T-cell (primary cell): ENCODE measurements at regions not wholly inside any gene's neighbourhood (a gene's known extent, or its start where the extent isn't known, plus 50 kb on each side); places are given as distances from the start of the nearest gene placed in this dataset.

Experiments
- ATAC-seq, 4 experiments: fragments of 200-7000 bp in 3 of 4; fragments of 150-1000 bp in 1 of 4; cut with Tn5 transposase; replicated peaks in 1 of 4; 1 replicate in 3 of 4; 2 replicates in 1 of 4; pipeline ENCODE4 v1.10.0; 2021; ENCODE audit warnings: moderate library complexity in 3 of 4, mild to moderate bottlenecking in 2 of 4, moderate number of reproducible peaks in 1 of 4
- CTCF ChIA-PET, 2 donors: fragments of 300-600 bp; sonication (Branson Sonifier 250); formaldehyde crosslinking; loops; one replicate each; lab custom pipeline; 2022; ENCODE audit warnings: antibody characterized with exemption in 2 of 2; lab: Charles Lee
- POLR2A ChIA-PET, 2 donors: fragments of 300-600 bp; sonication (Branson Sonifier 250); formaldehyde crosslinking; loops; one replicate each; lab custom pipeline; 2022; ENCODE audit warnings: antibody characterized with exemption in 2 of 2; lab: Charles Lee
- DNase-seq, 35 experiments: peaks; one replicate each; pipeline versions ENCODE4 v3.0.0 to v3.0.0-alpha.2; 2013 to 2023
- H3K27ac ChIP-seq: one replicate; pipeline ENCODE4 v1.5.1; 2013; ENCODE audit warnings: low read length
- H3K27me3 ChIP-seq, 2 experiments: replicated peaks in 1 of 2; 1 replicate in 1 of 2; 2 replicates in 1 of 2; pipeline versions ENCODE4 v1.6.1 to v1.7.0; 2013; ENCODE audit warnings: low read length in 1 of 2, mixed read lengths in 1 of 2; ENCODE audit not compliant: control insufficient read depth in 2 of 2, insufficient read depth in 2 of 2; ENCODE audit errors: extremely low read depth in 1 of 2
- H3K36me3 ChIP-seq, 2 donors: 1 replicate in 1 of 2; 2 replicates in 1 of 2; pipeline versions ENCODE4 v1.6.1 to v1.7.0; 2013; ENCODE audit warnings: low read length in 1 of 2; ENCODE audit not compliant: control insufficient read depth in 2 of 2, insufficient read depth in 1 of 2; ENCODE audit errors: extremely low read depth in 1 of 2
- H3K4me1 ChIP-seq, 2 experiments: 1 replicate in 1 of 2; 2 replicates in 1 of 2; pipeline versions ENCODE4 v1.6.1 to v1.7.0; 2013; ENCODE audit warnings: low read length in 2 of 2, mixed read lengths in 1 of 2; ENCODE audit not compliant: insufficient read depth in 2 of 2, control insufficient read depth in 1 of 2; ENCODE audit errors: extremely low read depth in 1 of 2
- H3K4me3 ChIP-seq, 2 donors: 1 replicate in 1 of 2; 2 replicates in 1 of 2; pipeline versions ENCODE4 v1.5.1 to v1.7.0; 2013; ENCODE audit warnings: mild to moderate bottlenecking in 2 of 2, low read length in 1 of 2, moderate library complexity in 1 of 2; ENCODE audit not compliant: control insufficient read depth in 1 of 2; ENCODE audit errors: extremely low read depth in 1 of 2
- H3K9me3 ChIP-seq: 2 replicates; pipeline ENCODE4 v1.7.0; 2013
- H3K27ac Mint-ChIP-seq, 2 donors: one replicate each; pipeline ENCODE4 v1.8.0; 2020 to 2021; ENCODE audit warnings: mild to moderate bottlenecking in 2 of 2, mixed read lengths in 2 of 2
- H3K27me3 Mint-ChIP-seq, 2 donors: one replicate each; pipeline ENCODE4 v1.8.0; 2021 to 2022; ENCODE audit warnings: mixed read lengths in 2 of 2
- H3K36me3 Mint-ChIP-seq: one replicate; pipeline ENCODE4 v1.8.0; 2021; ENCODE audit warnings: mixed read lengths
- H3K4me1 Mint-ChIP-seq, 3 donors: one replicate each; pipeline ENCODE4 v1.8.0; 2020 to 2022; ENCODE audit warnings: mixed read lengths in 3 of 3, mild to moderate bottlenecking in 1 of 3
- H3K4me3 Mint-ChIP-seq, 3 donors: one replicate each; pipeline ENCODE4 v1.8.0; 2020 to 2022; ENCODE audit warnings: mild to moderate bottlenecking in 3 of 3, mixed read lengths in 3 of 3, moderate library complexity in 3 of 3
- H3K9me3 Mint-ChIP-seq, 3 donors: one replicate each; pipeline ENCODE4 v1.8.0; 2020 to 2022; ENCODE audit warnings: mixed read lengths in 3 of 3
- WGBS: methylation state at CpG from one replicate; pipeline ENCODE4 v1.1.5; 2013; ENCODE audit warnings: missing lambda C conversion rate; ENCODE audit not compliant: insufficient coverage; 5-methylcytosine and 5-hydroxymethylcytosine counted together

GRCh38 chr12:66862356-66862985 is 183.6 kb upstream of the GRIP1 start:
- no CpG with 5 or more reads among the region's 3 CpGs for WGBS
- POLR2A ChIA-PET = no interaction called here

GRCh38 chr12:66863276-66863675 is 184.4 kb upstream of the GRIP1 start:
- no peak overlapping the region for H3K4me3 Mint-ChIP-seq
- no peaks in the 10 kb centered on the region for H3K9me3 Mint-ChIP-seq
- H3K4me1 ChIP-seq = peaks cover 0 to 11% of the 10 kb centered on the region in 2 experiments
- WGBS = 88% methylated on average over 1 of the region's 1 CpG
- H3K36me3 Mint-ChIP-seq = no peaks in the 10 kb centered on the region
- H3K4me3 ChIP-seq = no peak overlapping the region
- H3K9me3 ChIP-seq = no peaks in the 10 kb centered on the region
- no peak for ATAC-seq
- H3K27me3 Mint-ChIP-seq = peaks cover 0 to 9% of the 10 kb centered on the region in 2 donors
- CTCF ChIA-PET = no interaction called here
- no peak overlapping the region for H3K27ac ChIP-seq
- no peak for DNase-seq
- no peaks in the 10 kb centered on the region for H3K36me3 ChIP-seq
- peaks cover 0 to 12% (median 8%) of the 10 kb centered on the region in 3 donors for H3K4me1 Mint-ChIP-seq
- no peaks in the 10 kb centered on the region for H3K27me3 ChIP-seq
- POLR2A ChIA-PET = interaction anchor here in 1 of 2 donors (0.5 kb wide), 1 partner anchor 130 kb away, joined by 4 read pairs; no protein-coding TSS in a partner anchor
- peak overlapping the region in 1 of 2 donors; percentile 5 for H3K27ac Mint-ChIP-seq

More at GRCh38 chr12:66862356-66862985, 183.6 kb upstream of the GRIP1 start:
- no peaks in the 10 kb centered on the region for H3K36me3 Mint-ChIP-seq
- no peak overlapping the region for H3K27ac Mint-ChIP-seq
- Histone ChIP-seq H3K27me3 (no peaks in the 10 kb centered on the region), H3K36me3 (no peaks in the 10 kb centered on the region), H3K27ac (no peak overlapping the region), H3K9me3 (no peaks in the 10 kb centered on the region), H3K4me3 (no peak overlapping the region), H3K4me1 (peaks cover 0 to 14% of the 10 kb centered on the region in 2 experiments)
- DNase-seq (no peak), ATAC-seq (no peak)
- no peaks in the 10 kb centered on the region for H3K9me3 Mint-ChIP-seq
- H3K4me1 Mint-ChIP-seq = peaks cover 6 to 17% (median 13%) of the 10 kb centered on the region in 3 donors
- CTCF ChIA-PET = interaction anchor here in 1 of 2 donors (0.8 to 1.0 kb wide), 2 partner anchors 12 to 154 kb away, joined by 3 read pairs; no protein-coding TSS in a partner anchor
- H3K4me3 Mint-ChIP-seq = no peak overlapping the region
- H3K27me3 Mint-ChIP-seq = peaks cover 0 to 9% of the 10 kb centered on the region in 2 donors

- no peak overlapping the region for H3K27ac Mint-ChIP-seq
These were observed 199.0 kb upstream of the GRIP1 start for GRCh38 chr12:66877925-66878324.

GRCh38 chr12:66879409-66879808 is 200.5 kb upstream of the GRIP1 start:
- H3K9me3 Mint-ChIP-seq = peaks cover 0 to 4% (median 0%) of the 10 kb centered on the region in 3 donors
- H3K27me3 ChIP-seq = no peaks in the 10 kb centered on the region
- ChIA-PET POLR2A (interaction anchor here (0.5 to 0.6 kb wide), 2 partner anchors 931 to 1923 kb away, joined by 4 read pairs; no protein-coding TSS in a partner anchor), CTCF (interaction anchor here in 1 of 2 donors (0.9 kb wide), 1 partner anchor 19 kb away, joined by 3 read pairs; no protein-coding TSS in a partner anchor)
- no peak for ATAC-seq
- H3K36me3 Mint-ChIP-seq = no peaks in the 10 kb centered on the region
- H3K4me3 ChIP-seq = no peak overlapping the region
- H3K27me3 Mint-ChIP-seq = peaks cover 8 to 23% of the 10 kb centered on the region in 2 donors
- H3K4me1 Mint-ChIP-seq = peaks cover 5 to 9% (median 6%) of the 10 kb centered on the region in 3 donors
- H3K4me3 Mint-ChIP-seq = no peak overlapping the region
- no peak overlapping the region for H3K27ac ChIP-seq
- no peak overlapping the region for H3K27ac Mint-ChIP-seq
- 100% methylated on average over 1 of the region's 4 CpGs for WGBS
- H3K4me1 ChIP-seq = no peaks in the 10 kb centered on the region
- DNase-seq = no peak
- no peaks in the 10 kb centered on the region for H3K9me3 ChIP-seq
- H3K36me3 ChIP-seq = no peaks in the 10 kb centered on the region

More at GRCh38 chr12:66877925-66878324, 199.0 kb upstream of the GRIP1 start:
- H3K27me3 Mint-ChIP-seq = peaks cover 8 to 14% of the 10 kb centered on the region in 2 donors
- no peaks in the 10 kb centered on the region for H3K36me3 Mint-ChIP-seq
- H3K9me3 ChIP-seq = no peaks in the 10 kb centered on the region
- H3K9me3 Mint-ChIP-seq = peaks cover 0 to 4% (median 0%) of the 10 kb centered on the region in 3 donors
- ChIA-PET POLR2A (no interaction called here), CTCF (no interaction called here)
- no peak for DNase-seq
- H3K4me1 Mint-ChIP-seq = peaks cover 5 to 9% (median 7%) of the 10 kb centered on the region in 3 donors
- no peaks in the 10 kb centered on the region for H3K27me3 ChIP-seq
- H3K36me3 ChIP-seq = no peaks in the 10 kb centered on the region
- H3K4me3 ChIP-seq = no peak overlapping the region
- H3K4me3 Mint-ChIP-seq = no peak overlapping the region
- no peak for ATAC-seq
- no peak overlapping the region for H3K27ac ChIP-seq
- H3K4me1 ChIP-seq = no peaks in the 10 kb centered on the region

- no peaks in the 10 kb centered on the region for H3K4me1 Mint-ChIP-seq
- peaks cover 0 to 4% (median 0%) of the 10 kb centered on the region in 3 donors for H3K9me3 Mint-ChIP-seq
- no peaks in the 10 kb centered on the region for H3K27me3 ChIP-seq
- peaks cover 8 to 23% of the 10 kb centered on the region in 2 donors for H3K27me3 Mint-ChIP-seq
- no peaks in the 10 kb centered on the region for H3K4me1 ChIP-seq
- no peaks in the 10 kb centered on the region for H3K36me3 Mint-ChIP-seq
- ChIA-PET CTCF (interaction anchor here (0.6 to 0.7 kb wide), 3 partner anchors 9 to 168 kb away, joined by 3 to 4 read pairs (median 3); no protein-coding TSS in a partner anchor), POLR2A (no interaction called here)
- H3K27ac Mint-ChIP-seq = no peak overlapping the region
- no peak overlapping the region for H3K4me3 Mint-ChIP-seq
- H3K36me3 ChIP-seq = no peaks in the 10 kb centered on the region
- H3K9me3 ChIP-seq = no peaks in the 10 kb centered on the region
- no peak for DNase-seq
- H3K27ac ChIP-seq = no peak overlapping the region
- no peak overlapping the region for H3K4me3 ChIP-seq
- ATAC-seq = no peak
These were observed 202.5 kb upstream of the GRIP1 start for GRCh38 chr12:66881386-66881785.

GRCh38 chr12:66884091-66884490 is 205.2 kb upstream of the GRIP1 start:
- CTCF ChIA-PET = interaction anchor here in 1 of 2 donors (0.5 kb wide), 1 partner anchor 1691 kb away, joined by 3 read pairs; no protein-coding TSS in a partner anchor
- Histone ChIP-seq H3K27ac (no peak overlapping the region), H3K4me1 (no peaks in the 10 kb centered on the region), H3K9me3 (no peaks in the 10 kb centered on the region), H3K4me3 (no peak overlapping the region), H3K27me3 (no peaks in the 10 kb centered on the region), H3K36me3 (no peaks in the 10 kb centered on the region)
- peaks cover 0 to 4% (median 0%) of the 10 kb centered on the region in 3 donors for H3K9me3 Mint-ChIP-seq
- H3K27me3 Mint-ChIP-seq = peaks cover 1 to 18% of the 10 kb centered on the region in 2 donors
- no peak for ATAC-seq
- H3K4me3 Mint-ChIP-seq = no peak overlapping the region
- H3K4me1 Mint-ChIP-seq = no peaks in the 10 kb centered on the region
- POLR2A ChIA-PET = interaction anchor here in 1 of 2 donors (0.6 kb wide), 1 partner anchor 1658 kb away, joined by 3 read pairs; no protein-coding TSS in a partner anchor
- no peak overlapping the region for H3K27ac Mint-ChIP-seq
- 76% methylated on average over 3 of the region's 11 CpGs for WGBS
- no peak for DNase-seq
- no peaks in the 10 kb centered on the region for H3K36me3 Mint-ChIP-seq
